Keratinocyte (primary cell): ENCODE measurements at regions not wholly inside any gene's neighbourhood (a gene's known extent, or its start where the extent isn't known, plus 50 kb on each side); places are given as distances from the start of the nearest gene placed in this dataset.
A peak's percentile ranks its signal among the peaks of the same experiment; 100 is the strongest.

Experiments
- DNase-seq: peaks from one replicate; pipeline ENCODE4 v3.0.0-alpha.2; 2011; ENCODE audit warnings: low read depth, missing footprints, low spot score
- FAIRE-seq: peaks from 2 replicates; lab custom pipeline; 2011; peaks lifted over from hg19 to GRCh38; lab: Jason Lieb, UNC
- H2AFZ ChIP-seq: 2 replicates; pipeline ENCODE4 v1.6.0; 2012; ENCODE audit warnings: low read length, control low read depth, inconsistent platforms; ENCODE audit not compliant: control insufficient read depth
- H3K27ac ChIP-seq: 2 replicates; pipeline ENCODE4 v1.5.1; 2011; ENCODE audit warnings: low read length; ENCODE audit not compliant: control insufficient read depth, insufficient read depth
- H3K27me3 ChIP-seq: 3 replicates; pipeline ENCODE4 v1.6.0; 2011; ENCODE audit warnings: low read length; ENCODE audit not compliant: control insufficient read depth, insufficient read depth; ENCODE audit errors: extremely low read depth
- H3K36me3 ChIP-seq, 2 experiments: 2 replicates in 1 of 2; 3 replicates in 1 of 2; pipeline ENCODE4 v1.5.1; 2011; ENCODE audit warnings: low read length in 2 of 2, mild to moderate bottlenecking in 1 of 2; ENCODE audit not compliant: control insufficient read depth in 2 of 2, insufficient read depth in 2 of 2; ENCODE audit errors: extremely low read depth in 1 of 2
- H3K4me1 ChIP-seq: 3 replicates; pipeline ENCODE4 v1.5.1; 2011; ENCODE audit warnings: low read length; ENCODE audit not compliant: control insufficient read depth, insufficient read depth; ENCODE audit errors: extremely low read depth
- H3K4me2 ChIP-seq: 3 replicates; pipeline ENCODE4 v1.6.0; 2011; ENCODE audit warnings: low read depth, low read length; ENCODE audit not compliant: control insufficient read depth, insufficient read depth; ENCODE audit errors: extremely low read depth
- H3K4me3 ChIP-seq, 3 experiments: fragments of 200-600 bp in 1 of 3; sonication (generic) in 1 of 3; 2 replicates in 2 of 3; 3 replicates in 1 of 3; pipeline ENCODE4 v1.5.1; 2011 to 2016; ENCODE audit warnings: low read length in 3 of 3, mild to moderate bottlenecking in 3 of 3, control low read depth in 2 of 3, inconsistent platforms in 1 of 3, low read depth in 1 of 3, mixed read lengths in 1 of 3, mixed run types in 1 of 3, moderate library complexity in 1 of 3; ENCODE audit not compliant: control insufficient read depth in 2 of 3, insufficient read depth in 2 of 3; ENCODE audit errors: extremely low read depth in 1 of 3
- H3K79me2 ChIP-seq: 2 replicates; pipeline ENCODE4 v1.6.0; 2012; ENCODE audit warnings: low read length; ENCODE audit not compliant: control insufficient read depth, insufficient read depth
- H3K9ac ChIP-seq: 3 replicates; pipeline ENCODE4 v1.6.0; 2011; ENCODE audit warnings: low read length; ENCODE audit not compliant: control insufficient read depth, insufficient read depth; ENCODE audit errors: extremely low read depth
- H3K9me1 ChIP-seq: 3 replicates; pipeline ENCODE4 v1.6.0; 2011; ENCODE audit warnings: low read length; ENCODE audit not compliant: control insufficient read depth, insufficient read depth; ENCODE audit errors: extremely low read depth
- H3K9me3 ChIP-seq: 2 replicates; pipeline ENCODE4 v1.5.1; 2012; ENCODE audit warnings: low read depth, low read length; ENCODE audit not compliant: control insufficient read depth
- H4K20me1 ChIP-seq: 3 replicates; pipeline ENCODE4 v1.6.0; 2011; ENCODE audit warnings: low read length; ENCODE audit not compliant: control insufficient read depth, insufficient read depth; ENCODE audit errors: extremely low read depth
- EZH2 ChIP-seq: IDR thresholded peaks from one replicate; pipeline ENCODE4 v1.6.1; 2012; ENCODE audit warnings: inconsistent platforms, mild to moderate bottlenecking, low read length, moderate library complexity
- dilution Hi-C: fragments of 300-500 bp; cut with MboI; formaldehyde crosslinking; loops from one replicate; pipeline ENCODE4 v1.7.0; 2020; ENCODE audit warnings: low sequenced_read_pairs; ENCODE audit not compliant: extremely low pct_ligation_motif_present
- TF ChIP-seq, protein P1 (sequence below), 3 experiments: IDR thresholded peaks in 1 of 3; conservative IDR thresholded peaks in 1 of 3; optimal IDR thresholded peaks in 1 of 3; 2 replicates in 2 of 3; 3 replicates in 1 of 3; pipeline versions ENCODE3 to v1.5.1; 2011; ENCODE audit warnings: low read length in 3 of 3, mild to moderate bottlenecking in 3 of 3, moderate library complexity in 2 of 3, control low read depth in 1 of 3, inconsistent platforms in 1 of 3; ENCODE audit not compliant: insufficient read depth in 2 of 3; ENCODE audit errors: extremely low read depth in 1 of 3

DNA sequence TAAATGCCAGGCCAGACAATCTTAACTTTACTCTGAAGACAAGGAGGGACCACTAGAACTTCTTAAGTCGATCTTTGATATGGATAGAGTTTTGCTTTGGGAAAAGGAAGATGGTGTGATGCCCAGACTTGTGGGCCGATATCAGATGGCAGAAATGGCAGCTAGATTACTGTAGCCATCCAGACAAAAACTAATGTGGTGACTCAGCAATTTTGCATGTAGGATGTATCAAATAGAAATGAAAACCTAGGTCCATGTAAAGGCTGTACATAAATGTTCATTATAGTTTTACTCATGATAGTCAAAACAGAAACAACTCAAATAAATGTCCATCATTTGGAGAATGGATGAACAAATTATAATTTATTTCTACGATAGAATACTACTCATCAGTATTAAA lies 121.5 kb downstream of the APIP start:
- DNase-seq (no peak), FAIRE-seq (no peak)
- no peaks in the 10 kb centered on the region for H3K79me2 ChIP-seq
- H3K27me3 ChIP-seq = no peaks in the 10 kb centered on the region
- no peak overlapping the region for H3K4me3 ChIP-seq
- H3K9ac ChIP-seq = no peak overlapping the region
- no peak for TF ChIP-seq EZH2
- TF ChIP-seq, protein P1, sequence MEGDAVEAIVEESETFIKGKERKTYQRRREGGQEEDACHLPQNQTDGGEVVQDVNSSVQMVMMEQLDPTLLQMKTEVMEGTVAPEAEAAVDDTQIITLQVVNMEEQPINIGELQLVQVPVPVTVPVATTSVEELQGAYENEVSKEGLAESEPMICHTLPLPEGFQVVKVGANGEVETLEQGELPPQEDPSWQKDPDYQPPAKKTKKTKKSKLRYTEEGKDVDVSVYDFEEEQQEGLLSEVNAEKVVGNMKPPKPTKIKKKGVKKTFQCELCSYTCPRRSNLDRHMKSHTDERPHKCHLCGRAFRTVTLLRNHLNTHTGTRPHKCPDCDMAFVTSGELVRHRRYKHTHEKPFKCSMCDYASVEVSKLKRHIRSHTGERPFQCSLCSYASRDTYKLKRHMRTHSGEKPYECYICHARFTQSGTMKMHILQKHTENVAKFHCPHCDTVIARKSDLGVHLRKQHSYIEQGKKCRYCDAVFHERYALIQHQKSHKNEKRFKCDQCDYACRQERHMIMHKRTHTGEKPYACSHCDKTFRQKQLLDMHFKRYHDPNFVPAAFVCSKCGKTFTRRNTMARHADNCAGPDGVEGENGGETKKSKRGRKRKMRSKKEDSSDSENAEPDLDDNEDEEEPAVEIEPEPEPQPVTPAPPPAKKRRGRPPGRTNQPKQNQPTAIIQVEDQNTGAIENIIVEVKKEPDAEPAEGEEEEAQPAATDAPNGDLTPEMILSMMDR (optimal IDR thresholded peaks at IDR 0.05 in 1 of 3, IDR thresholded peaks at IDR 0.05 in 1 of 3, conservative IDR thresholded peaks at IDR 0.05 in 1 of 3; ENCODE audit: extremely low read depth in 1 of 3, insufficient read depth in 2 of 3, low read length in 3 of 3) = no peak
- no peaks in the 10 kb centered on the region for H3K9me3 ChIP-seq
- H3K27ac ChIP-seq = no peak overlapping the region
- H3K4me1 ChIP-seq = no peaks in the 10 kb centered on the region
- no peak overlapping the region for H3K4me2 ChIP-seq
- no peaks in the 10 kb centered on the region for H3K9me1 ChIP-seq
- no peaks in the 10 kb centered on the region for H4K20me1 ChIP-seq
- dilution Hi-C loops = no loop called here
- H2AFZ ChIP-seq = no peak overlapping the region
- H3K36me3 ChIP-seq = no peaks in the 10 kb centered on the region

DNA sequence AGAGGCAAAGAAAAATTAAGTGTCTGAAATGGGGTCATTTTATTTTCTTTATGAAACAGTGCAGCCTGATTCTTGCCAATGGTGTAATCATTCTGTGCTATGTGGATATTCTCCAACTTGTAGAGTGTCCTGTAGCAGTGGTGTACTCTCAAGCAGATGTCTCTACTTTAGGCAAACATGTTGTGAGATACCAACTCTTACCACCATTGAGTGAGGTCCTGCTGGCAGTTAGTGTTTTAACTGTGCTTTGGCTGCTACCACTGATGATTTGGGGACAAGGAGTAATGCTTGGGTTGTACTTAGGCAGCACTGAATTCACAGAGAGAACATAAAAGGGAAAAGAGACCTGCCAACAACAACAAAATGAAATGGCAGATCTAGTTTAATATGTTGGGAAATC lies 122.5 kb downstream of the APIP start:
- TF ChIP-seq, protein P1 (optimal IDR thresholded peaks at IDR 0.05 in 1 of 3, IDR thresholded peaks at IDR 0.05 in 1 of 3, conservative IDR thresholded peaks at IDR 0.05 in 1 of 3; ENCODE audit: extremely low read depth in 1 of 3, insufficient read depth in 2 of 3, low read length in 3 of 3) = no peak
- no peak for TF ChIP-seq EZH2
- Histone ChIP-seq H2AFZ (peak overlapping the region; percentile 13), H3K4me2 (no peak overlapping the region), H4K20me1 (no peaks in the 10 kb centered on the region), H3K9me3 (no peaks in the 10 kb centered on the region), H3K9ac (no peak overlapping the region), H3K4me3 (no peak overlapping the region), H3K36me3 (no peaks in the 10 kb centered on the region), H3K4me1 (no peaks in the 10 kb centered on the region), H3K27ac (no peak overlapping the region), H3K79me2 (no peaks in the 10 kb centered on the region), H3K27me3 (no peaks in the 10 kb centered on the region), H3K9me1 (no peaks in the 10 kb centered on the region)
- dilution Hi-C loops = no loop called here
- DNase-seq (no peak), FAIRE-seq (no peak)
